ENCODE measurements at regions not wholly inside any gene's neighbourhood (a gene's known extent, or its start where the extent isn't known, plus 50 kb on each side); places are given as distances from the start of the nearest gene placed in this dataset.

DNA sequence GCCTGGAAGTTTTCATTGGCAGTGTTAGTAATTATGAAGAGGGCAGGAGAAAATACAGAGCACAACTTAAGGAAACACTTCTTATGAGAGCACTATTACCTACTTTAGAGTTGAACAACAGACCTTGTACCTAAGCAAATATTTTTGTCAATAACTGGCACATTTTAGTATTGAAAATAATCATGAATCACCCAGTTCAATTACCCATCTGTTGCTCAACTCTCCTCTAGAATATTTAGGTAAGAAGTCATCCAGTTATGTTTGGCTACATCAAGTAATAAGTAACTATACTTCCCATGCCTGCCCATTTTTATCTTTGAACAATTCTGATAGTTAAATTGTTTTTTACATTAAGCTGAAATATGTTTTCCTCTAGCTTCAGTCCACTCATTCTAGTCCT lies 893.4 kb downstream of the DIAPH3 start (continued):
- TF ChIP-seq POLR2AphosphoS5 (IDR thresholded peaks at IDR 0.05; ENCODE audit: low read depth) (no peak), STAT1 (IDR thresholded peaks at IDR 0.05; ENCODE audit: unreplicated experiment) (no peak), EZH2phosphoT487 (IDR thresholded peaks at IDR 0.05; ENCODE audit: unreplicated experiment) (no peak), EZH2 (IDR thresholded peaks at IDR 0.05; ENCODE audit: low read depth, unreplicated experiment) (no peak), ZNF114 (CRISPR knock-in tag; IDR thresholded peaks at IDR 0.05) (no peak), NANOG (IDR thresholded peaks at IDR 0.05; ENCODE audit: borderline replicate concordance) (no peak)
- TF ChIP-seq, protein P1, sequence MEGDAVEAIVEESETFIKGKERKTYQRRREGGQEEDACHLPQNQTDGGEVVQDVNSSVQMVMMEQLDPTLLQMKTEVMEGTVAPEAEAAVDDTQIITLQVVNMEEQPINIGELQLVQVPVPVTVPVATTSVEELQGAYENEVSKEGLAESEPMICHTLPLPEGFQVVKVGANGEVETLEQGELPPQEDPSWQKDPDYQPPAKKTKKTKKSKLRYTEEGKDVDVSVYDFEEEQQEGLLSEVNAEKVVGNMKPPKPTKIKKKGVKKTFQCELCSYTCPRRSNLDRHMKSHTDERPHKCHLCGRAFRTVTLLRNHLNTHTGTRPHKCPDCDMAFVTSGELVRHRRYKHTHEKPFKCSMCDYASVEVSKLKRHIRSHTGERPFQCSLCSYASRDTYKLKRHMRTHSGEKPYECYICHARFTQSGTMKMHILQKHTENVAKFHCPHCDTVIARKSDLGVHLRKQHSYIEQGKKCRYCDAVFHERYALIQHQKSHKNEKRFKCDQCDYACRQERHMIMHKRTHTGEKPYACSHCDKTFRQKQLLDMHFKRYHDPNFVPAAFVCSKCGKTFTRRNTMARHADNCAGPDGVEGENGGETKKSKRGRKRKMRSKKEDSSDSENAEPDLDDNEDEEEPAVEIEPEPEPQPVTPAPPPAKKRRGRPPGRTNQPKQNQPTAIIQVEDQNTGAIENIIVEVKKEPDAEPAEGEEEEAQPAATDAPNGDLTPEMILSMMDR (conservative IDR thresholded peaks at IDR 0.05; ENCODE audit: low read depth in 2 of 2) = no peak
- TF ChIP-seq, protein P2, sequence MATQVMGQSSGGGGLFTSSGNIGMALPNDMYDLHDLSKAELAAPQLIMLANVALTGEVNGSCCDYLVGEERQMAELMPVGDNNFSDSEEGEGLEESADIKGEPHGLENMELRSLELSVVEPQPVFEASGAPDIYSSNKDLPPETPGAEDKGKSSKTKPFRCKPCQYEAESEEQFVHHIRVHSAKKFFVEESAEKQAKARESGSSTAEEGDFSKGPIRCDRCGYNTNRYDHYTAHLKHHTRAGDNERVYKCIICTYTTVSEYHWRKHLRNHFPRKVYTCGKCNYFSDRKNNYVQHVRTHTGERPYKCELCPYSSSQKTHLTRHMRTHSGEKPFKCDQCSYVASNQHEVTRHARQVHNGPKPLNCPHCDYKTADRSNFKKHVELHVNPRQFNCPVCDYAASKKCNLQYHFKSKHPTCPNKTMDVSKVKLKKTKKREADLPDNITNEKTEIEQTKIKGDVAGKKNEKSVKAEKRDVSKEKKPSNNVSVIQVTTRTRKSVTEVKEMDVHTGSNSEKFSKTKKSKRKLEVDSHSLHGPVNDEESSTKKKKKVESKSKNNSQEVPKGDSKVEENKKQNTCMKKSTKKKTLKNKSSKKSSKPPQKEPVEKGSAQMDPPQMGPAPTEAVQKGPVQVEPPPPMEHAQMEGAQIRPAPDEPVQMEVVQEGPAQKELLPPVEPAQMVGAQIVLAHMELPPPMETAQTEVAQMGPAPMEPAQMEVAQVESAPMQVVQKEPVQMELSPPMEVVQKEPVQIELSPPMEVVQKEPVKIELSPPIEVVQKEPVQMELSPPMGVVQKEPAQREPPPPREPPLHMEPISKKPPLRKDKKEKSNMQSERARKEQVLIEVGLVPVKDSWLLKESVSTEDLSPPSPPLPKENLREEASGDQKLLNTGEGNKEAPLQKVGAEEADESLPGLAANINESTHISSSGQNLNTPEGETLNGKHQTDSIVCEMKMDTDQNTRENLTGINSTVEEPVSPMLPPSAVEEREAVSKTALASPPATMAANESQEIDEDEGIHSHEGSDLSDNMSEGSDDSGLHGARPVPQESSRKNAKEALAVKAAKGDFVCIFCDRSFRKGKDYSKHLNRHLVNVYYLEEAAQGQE (IDR thresholded peaks at IDR 0.05; ENCODE audit: unreplicated experiment) = no peak

DNA sequence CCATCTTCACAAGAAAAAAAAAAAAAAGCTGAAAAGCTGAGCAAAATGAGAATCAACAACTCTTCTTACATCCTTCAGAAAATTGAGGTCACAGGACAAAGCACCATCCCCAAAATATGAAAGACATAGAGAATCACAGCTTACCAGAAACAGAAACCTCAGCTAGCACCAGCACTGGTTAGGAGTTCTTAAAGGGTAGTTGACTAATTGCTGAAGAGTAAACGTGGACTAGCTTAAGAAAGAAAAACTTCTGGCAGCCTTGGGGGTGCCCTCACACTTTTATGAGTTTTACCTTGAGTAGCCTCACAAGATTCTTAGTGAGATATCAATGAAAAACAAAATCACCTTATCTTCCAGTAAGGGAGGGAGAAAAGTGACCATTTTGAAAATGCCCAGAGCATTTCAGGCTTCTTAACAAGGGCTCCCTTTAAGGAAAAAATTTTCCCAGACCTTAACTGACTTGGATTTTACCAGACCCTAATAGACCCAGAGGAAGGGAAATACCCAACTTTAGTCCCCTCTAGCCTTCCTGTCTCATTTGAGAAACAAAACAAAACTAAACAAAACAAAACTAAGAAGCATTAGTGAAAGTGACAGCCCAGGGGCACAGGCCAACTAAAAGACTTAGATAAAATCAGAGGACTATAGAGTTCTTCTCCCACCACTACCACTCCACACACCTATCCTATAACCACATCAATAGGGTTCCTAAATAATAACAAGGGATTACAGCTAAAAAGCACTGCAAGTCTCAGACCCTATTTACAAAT lies 888.6 kb downstream of the DIAPH3 start:
- H3F3A ChIP-seq (replicated peaks; ENCODE audit: low read depth) = no peaks in the 10 kb centered on the region
- H4K20me1 ChIP-seq (replicated peaks; ENCODE audit: insufficient read depth) = no peaks in the 10 kb centered on the region
- no peak for DNase-seq (ENCODE audit: low spot score)
- no peak overlapping the region for H3K27ac ChIP-seq (ENCODE audit: low read depth)
- Mint-ChIP-seq H3K4me1 (peaks cover 4% of the 10 kb centered on the region; the same call in 1 of the 3 replicates), H3K4me3 (no peak overlapping the region), H3K27ac (no peak overlapping the region), H3K9me3 (no peaks in the 10 kb centered on the region), H3K36me3 (ENCODE audit: low read depth) (no peaks in the 10 kb centered on the region), H3K27me3 (ENCODE audit: insufficient read depth, low read depth, poor library complexity) (no peaks in the 10 kb centered on the region)
- no peaks in the 10 kb centered on the region for H3K79me2 ChIP-seq (replicated peaks; ENCODE audit: insufficient read depth)
- ATAC-seq = no peak
- H3K4me3 ChIP-seq = no peak overlapping the region
- no peak overlapping the region for H3K4me2 ChIP-seq
- no peaks in the 10 kb centered on the region for H3K9me2 ChIP-seq (ENCODE audit: insufficient read depth)
- no peaks in the 10 kb centered on the region; the same call in 1 of the 2 replicates for H3K27me3 ChIP-seq (ENCODE audit: insufficient read depth)
- H3K36me3 ChIP-seq (ENCODE audit: insufficient read depth) = no peaks in the 10 kb centered on the region
- no peak overlapping the region for H2AFZ ChIP-seq
- peaks cover 4% of the 10 kb centered on the region; the same call in 1 of the 2 replicates for H3K4me1 ChIP-seq (ENCODE audit: insufficient read depth)
- TF ChIP-seq, protein P3, sequence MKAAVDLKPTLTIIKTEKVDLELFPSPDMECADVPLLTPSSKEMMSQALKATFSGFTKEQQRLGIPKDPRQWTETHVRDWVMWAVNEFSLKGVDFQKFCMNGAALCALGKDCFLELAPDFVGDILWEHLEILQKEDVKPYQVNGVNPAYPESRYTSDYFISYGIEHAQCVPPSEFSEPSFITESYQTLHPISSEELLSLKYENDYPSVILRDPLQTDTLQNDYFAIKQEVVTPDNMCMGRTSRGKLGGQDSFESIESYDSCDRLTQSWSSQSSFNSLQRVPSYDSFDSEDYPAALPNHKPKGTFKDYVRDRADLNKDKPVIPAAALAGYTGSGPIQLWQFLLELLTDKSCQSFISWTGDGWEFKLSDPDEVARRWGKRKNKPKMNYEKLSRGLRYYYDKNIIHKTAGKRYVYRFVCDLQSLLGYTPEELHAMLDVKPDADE (IDR thresholded peaks at IDR 0.05) = no peak
- TF ChIP-seq EZH2 (IDR thresholded peaks at IDR 0.05; ENCODE audit: low read depth, unreplicated experiment) = no peak
- TF ChIP-seq, protein P4, sequence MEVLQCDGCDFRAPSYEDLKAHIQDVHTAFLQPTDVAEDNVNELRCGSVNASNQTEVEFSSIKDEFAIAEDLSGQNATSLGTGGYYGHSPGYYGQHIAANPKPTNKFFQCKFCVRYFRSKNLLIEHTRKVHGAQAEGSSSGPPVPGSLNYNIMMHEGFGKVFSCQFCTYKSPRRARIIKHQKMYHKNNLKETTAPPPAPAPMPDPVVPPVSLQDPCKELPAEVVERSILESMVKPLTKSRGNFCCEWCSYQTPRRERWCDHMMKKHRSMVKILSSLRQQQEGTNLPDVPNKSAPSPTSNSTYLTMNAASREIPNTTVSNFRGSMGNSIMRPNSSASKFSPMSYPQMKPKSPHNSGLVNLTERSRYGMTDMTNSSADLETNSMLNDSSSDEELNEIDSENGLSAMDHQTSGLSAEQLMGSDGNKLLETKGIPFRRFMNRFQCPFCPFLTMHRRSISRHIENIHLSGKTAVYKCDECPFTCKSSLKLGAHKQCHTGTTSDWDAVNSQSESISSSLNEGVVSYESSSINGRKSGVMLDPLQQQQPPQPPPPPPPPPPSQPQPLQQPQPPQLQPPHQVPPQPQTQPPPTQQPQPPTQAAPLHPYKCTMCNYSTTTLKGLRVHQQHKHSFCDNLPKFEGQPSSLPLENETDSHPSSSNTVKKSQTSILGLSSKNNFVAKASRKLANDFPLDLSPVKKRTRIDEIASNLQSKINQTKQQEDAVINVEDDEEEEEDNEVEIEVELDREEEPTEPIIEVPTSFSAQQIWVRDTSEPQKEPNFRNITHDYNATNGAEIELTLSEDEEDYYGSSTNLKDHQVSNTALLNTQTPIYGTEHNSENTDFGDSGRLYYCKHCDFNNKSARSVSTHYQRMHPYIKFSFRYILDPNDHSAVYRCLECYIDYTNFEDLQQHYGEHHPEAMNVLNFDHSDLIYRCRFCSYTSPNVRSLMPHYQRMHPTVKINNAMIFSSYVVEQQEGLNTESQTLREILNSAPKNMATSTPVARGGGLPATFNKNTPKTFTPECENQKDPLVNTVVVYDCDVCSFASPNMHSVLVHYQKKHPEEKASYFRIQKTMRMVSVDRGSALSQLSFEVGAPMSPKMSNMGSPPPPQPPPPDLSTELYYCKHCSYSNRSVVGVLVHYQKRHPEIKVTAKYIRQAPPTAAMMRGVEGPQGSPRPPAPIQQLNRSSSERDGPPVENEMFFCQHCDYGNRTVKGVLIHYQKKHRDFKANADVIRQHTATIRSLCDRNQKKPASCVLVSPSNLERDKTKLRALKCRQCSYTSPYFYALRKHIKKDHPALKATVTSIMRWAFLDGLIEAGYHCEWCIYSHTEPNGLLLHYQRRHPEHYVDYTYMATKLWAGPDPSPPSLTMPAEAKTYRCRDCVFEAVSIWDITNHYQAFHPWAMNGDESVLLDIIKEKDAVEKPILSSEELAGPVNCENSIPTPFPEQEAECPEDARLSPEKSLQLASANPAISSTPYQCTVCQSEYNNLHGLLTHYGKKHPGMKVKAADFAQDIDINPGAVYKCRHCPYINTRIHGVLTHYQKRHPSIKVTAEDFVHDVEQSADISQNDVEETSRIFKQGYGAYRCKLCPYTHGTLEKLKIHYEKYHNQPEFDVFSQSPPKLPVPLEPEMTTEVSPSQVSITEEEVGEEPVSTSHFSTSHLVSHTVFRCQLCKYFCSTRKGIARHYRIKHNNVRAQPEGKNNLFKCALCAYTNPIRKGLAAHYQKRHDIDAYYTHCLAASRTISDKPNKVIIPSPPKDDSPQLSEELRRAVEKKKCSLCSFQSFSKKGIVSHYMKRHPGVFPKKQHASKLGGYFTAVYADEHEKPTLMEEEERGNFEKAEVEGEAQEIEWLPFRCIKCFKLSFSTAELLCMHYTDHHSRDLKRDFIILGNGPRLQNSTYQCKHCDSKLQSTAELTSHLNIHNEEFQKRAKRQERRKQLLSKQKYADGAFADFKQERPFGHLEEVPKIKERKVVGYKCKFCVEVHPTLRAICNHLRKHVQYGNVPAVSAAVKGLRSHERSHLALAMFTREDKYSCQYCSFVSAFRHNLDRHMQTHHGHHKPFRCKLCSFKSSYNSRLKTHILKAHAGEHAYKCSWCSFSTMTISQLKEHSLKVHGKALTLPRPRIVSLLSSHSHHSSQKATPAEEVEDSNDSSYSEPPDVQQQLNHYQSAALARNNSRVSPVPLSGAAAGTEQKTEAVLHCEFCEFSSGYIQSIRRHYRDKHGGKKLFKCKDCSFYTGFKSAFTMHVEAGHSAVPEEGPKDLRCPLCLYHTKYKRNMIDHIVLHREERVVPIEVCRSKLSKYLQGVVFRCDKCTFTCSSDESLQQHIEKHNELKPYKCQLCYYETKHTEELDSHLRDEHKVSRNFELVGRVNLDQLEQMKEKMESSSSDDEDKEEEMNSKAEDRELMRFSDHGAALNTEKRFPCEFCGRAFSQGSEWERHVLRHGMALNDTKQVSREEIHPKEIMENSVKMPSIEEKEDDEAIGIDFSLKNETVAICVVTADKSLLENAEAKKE (CRISPR knock-in tag; IDR thresholded peaks at IDR 0.05) = no peak
- no peak for TF ChIP-seq STAT1 (IDR thresholded peaks at IDR 0.05; ENCODE audit: unreplicated experiment)
- no peak for TF ChIP-seq EZH2phosphoT487 (IDR thresholded peaks at IDR 0.05; ENCODE audit: unreplicated experiment)
- TF ChIP-seq ZNF114 (CRISPR knock-in tag; IDR thresholded peaks at IDR 0.05) = no peak
- TF ChIP-seq CREB1 (CRISPR knock-in tag; IDR thresholded peaks at IDR 0.05; ENCODE audit: low read depth) = no peak

Measured in GM23338 (cell line).